ENCODE measurements at regions not wholly inside any gene's neighbourhood (a gene's known extent, or its start where the extent isn't known, plus 50 kb on each side); places are given as distances from the start of the nearest gene placed in this dataset.

DNA sequence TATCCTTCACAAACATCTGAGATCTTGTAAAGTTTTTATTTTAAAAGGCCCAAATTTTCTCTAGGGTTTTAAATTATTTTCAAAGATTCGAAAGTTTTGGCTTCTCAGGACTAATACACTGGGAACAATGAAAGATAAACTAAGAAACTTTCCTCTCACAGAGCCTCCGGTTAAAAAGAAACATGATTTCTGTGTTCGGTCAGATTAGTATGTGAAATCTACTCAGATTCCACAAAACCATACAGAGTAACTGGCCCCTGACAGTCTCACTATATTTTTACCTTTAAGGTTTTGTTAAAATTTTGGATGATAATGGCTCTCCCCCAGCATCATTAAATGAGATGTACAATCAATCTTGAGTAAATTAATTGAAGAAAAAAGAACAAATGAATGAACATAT lies 471.0 kb downstream of the COL12A1 start:
- no peak overlapping the region for H3K4me3 ChIP-seq (ENCODE audit: control insufficient read depth, low read depth, low read length)
- TF ChIP-seq, protein P1, sequence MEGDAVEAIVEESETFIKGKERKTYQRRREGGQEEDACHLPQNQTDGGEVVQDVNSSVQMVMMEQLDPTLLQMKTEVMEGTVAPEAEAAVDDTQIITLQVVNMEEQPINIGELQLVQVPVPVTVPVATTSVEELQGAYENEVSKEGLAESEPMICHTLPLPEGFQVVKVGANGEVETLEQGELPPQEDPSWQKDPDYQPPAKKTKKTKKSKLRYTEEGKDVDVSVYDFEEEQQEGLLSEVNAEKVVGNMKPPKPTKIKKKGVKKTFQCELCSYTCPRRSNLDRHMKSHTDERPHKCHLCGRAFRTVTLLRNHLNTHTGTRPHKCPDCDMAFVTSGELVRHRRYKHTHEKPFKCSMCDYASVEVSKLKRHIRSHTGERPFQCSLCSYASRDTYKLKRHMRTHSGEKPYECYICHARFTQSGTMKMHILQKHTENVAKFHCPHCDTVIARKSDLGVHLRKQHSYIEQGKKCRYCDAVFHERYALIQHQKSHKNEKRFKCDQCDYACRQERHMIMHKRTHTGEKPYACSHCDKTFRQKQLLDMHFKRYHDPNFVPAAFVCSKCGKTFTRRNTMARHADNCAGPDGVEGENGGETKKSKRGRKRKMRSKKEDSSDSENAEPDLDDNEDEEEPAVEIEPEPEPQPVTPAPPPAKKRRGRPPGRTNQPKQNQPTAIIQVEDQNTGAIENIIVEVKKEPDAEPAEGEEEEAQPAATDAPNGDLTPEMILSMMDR (conservative IDR thresholded peaks at IDR 0.05; ENCODE audit: control insufficient read depth, insufficient read depth, low read depth, low read length) = no peak
- no peak for DNase-seq (ENCODE audit: low read depth)

DNA sequence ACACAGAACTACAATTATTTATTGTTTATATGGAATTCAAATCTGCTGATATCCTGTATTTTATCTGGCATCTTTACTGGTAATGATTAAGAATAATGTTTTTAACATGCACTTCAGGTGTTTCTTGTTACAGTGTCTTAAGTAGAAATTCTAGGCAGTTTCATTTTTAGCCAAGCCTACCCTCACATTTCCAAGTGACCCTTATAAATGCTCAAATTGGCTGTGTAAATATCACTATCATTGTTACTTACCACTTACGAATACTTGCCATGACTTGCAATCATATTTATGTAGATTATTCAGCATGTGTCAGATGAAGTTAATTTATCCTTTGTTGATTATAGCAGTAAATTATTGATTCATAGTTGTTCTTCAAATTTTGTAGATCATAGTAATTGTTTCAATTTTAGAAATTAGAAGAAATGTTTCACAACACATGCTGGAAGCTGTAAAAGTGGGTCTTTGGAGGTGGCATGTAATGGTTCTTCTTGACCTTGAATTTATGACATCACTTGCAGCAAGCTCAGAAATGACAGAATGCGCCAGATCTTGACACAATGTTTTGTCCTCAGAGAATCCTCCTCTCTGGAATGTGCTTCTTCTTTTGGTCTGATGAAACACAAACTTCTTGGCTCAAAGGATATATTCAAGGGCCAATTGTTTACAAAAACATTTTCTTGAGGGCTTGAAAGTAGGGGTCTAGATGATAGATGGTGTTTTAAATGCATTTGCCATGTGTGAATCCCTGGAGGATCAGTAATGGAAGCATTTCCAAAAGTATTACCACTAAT lies 471.8 kb downstream of the COL12A1 start:
- peak; percentile 68 for DNase-seq (ENCODE audit: low read depth)
- TF ChIP-seq, protein P1 (conservative IDR thresholded peaks at IDR 0.05; ENCODE audit: control insufficient read depth, insufficient read depth, low read depth, low read length) = no peak

DNA sequence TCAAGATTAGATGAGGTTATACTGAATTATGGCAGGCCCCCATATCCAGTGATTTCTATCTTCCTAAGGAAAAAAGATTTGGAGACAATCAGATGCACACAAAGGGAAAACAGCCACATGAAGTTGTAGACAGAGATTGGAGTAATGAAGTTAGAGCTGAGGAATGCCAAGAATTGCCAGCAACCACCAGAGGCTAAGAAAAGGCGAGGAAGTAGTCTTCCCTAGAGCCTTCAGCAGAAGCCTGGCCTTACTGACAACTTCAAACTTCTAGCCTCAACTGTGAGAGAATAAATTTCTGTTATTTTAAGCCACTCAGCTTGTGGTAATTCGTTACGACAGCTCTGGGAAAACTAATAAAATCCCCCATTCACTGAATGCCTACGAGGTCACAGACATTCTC lies 473.9 kb downstream of the COL12A1 start:
- H3K4me3 ChIP-seq (ENCODE audit: control insufficient read depth, low read depth, low read length) = no peak overlapping the region
- TF ChIP-seq, protein P1 (conservative IDR thresholded peaks at IDR 0.05; ENCODE audit: control insufficient read depth, insufficient read depth, low read depth, low read length) = no peak
- DNase-seq (ENCODE audit: low read depth) = peak; percentile 73

More for the DNA sequence above, 471.8 kb downstream of the COL12A1 start:
- no peak overlapping the region for H3K4me3 ChIP-seq (ENCODE audit: control insufficient read depth, low read depth, low read length)

DNA sequence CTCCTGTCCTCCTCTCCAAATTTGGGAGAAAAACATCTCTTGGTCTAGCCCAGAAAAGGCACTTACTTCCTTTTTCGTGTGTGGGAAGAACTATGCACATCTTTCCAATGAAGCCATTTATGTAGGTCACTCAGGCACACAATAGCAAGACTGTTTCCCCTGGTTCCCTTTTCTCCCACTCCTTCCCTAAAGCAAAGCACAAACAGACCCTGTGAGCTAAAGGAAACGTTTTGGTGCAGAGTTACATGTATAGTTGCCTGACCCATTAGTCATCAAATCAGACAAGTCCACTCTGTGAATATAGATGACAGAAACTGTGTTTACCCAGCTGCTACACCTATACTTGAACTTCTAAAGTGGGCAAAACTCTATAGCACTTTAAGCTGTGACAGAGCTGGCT lies 474.6 kb downstream of the COL12A1 start:
- peak; percentile 53 for DNase-seq (ENCODE audit: low read depth)
- no peak overlapping the region for H3K4me3 ChIP-seq (ENCODE audit: control insufficient read depth, low read depth, low read length)
- TF ChIP-seq, protein P1 (conservative IDR thresholded peaks at IDR 0.05; ENCODE audit: control insufficient read depth, insufficient read depth, low read depth, low read length) = no peak

DNA sequence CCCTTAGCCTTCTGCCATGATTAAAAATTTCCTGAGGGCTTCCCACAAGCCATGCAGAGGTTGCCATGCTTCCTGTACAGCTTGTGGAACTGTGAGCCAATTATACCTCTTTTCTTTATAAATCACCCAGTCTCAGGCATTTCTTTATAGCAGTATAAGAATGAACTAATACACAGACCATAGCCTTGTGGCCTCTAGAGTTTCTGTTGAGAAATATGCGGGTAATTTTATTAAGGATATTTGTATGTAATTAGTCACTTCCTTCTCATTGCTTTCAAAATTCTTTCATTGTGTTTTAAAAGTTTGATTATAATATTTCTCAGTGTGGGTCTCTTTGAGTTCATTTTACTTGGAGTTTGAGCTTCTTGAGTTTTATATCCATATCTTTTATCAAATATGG lies 484.9 kb downstream of the COL12A1 start:
- no peak overlapping the region for H3K4me3 ChIP-seq (ENCODE audit: control insufficient read depth, low read depth, low read length)
- TF ChIP-seq, protein P1 (conservative IDR thresholded peaks at IDR 0.05; ENCODE audit: control insufficient read depth, insufficient read depth, low read depth, low read length) = no peak
- no peak for DNase-seq (ENCODE audit: low read depth)

DNA sequence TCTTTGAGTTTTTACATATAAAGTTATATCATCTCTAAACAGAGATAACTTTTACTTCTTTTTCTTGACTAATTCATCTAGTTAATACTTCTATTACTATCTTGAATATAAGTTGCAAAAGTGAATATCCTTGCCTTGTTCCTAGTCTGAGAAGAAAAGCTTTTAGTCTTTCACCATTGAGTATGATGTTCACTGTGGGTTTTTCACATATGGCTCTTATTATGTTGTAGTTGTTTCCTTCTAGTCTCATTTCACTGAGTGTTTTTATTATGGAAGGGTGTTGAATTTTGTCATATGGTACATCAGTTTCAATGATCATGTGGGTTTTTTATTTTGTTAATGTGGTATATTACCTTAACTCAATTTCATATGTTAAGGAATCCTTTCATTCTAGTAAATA lies 488.3 kb downstream of the COL12A1 start:
- H3K4me3 ChIP-seq (ENCODE audit: control insufficient read depth, low read depth, low read length) = no peak overlapping the region
- DNase-seq (ENCODE audit: low read depth) = peak; percentile 31
- TF ChIP-seq, protein P1 (conservative IDR thresholded peaks at IDR 0.05; ENCODE audit: control insufficient read depth, insufficient read depth, low read depth, low read length) = no peak

Measured in fibroblast of mammary gland (primary cell).